ENCODE measurements at regions not wholly inside any gene's neighbourhood (a gene's known extent, or its start where the extent isn't known, plus 50 kb on each side); places are given as distances from the start of the nearest gene placed in this dataset.
A peak's percentile ranks its signal among the peaks of the same experiment; 100 is the strongest.

- peak; percentile 11 for DNase-seq
- in situ Hi-C loops (cut with MboI; ENCODE audit: low pct_unique_long_range_greater_than_20kb, low sequenced_read_pairs) = no loop called here
These were observed 371.9 kb upstream of the NWD2 start for GRCh38 chr4:36872679-36873078.

DNA sequence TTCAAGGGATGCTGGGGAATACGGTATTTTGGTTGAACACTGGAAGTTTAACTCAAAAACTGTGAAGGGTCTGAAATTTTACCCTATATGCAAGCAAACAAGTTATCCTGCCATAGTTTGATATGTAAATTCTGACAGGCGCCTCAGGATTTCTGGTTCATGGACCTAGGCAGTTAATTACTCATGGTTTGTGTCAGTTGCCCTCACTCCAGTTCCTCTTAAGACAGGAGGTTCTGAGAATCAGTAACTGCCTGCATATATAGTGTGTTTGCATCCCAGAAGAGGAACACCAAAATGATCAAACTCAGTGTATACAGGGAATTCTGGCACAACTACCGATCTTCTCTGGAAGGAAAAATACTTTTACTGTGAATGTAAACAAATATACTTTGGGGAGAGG lies 360.4 kb upstream of the NWD2 start:
- in situ Hi-C loops (cut with MboI; ENCODE audit: low pct_unique_long_range_greater_than_20kb, low sequenced_read_pairs) = no loop called here
- peak; percentile 11 for DNase-seq

DNA sequence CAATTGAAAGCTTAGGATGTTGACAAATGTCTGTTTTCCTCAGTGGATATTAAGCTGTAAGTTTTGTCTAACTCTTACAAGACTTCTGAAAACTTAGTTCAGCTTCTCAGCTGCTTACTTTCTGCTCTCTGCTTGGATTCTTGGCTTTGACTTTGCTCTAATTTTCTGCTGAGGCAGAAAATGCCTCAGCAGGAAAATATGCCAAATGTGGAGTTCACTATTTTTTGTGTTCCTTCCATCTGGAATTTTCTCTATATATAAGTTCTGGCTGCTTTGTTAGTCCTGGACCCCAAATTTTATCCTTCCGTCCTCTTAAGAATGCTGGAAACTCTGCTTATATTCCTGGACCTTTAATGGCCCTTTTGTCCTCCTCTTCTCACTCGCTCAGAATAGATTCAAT lies 352.6 kb upstream of the NWD2 start:
- no peak for DNase-seq
- in situ Hi-C loops (cut with MboI; ENCODE audit: low pct_unique_long_range_greater_than_20kb, low sequenced_read_pairs) = no loop called here

- in situ Hi-C loops (cut with MboI; ENCODE audit: low pct_unique_long_range_greater_than_20kb, low sequenced_read_pairs) = no loop called here
- no peak for DNase-seq
These were observed 344.0 kb upstream of the NWD2 start for GRCh38 chr4:36900446-36900987.

DNA sequence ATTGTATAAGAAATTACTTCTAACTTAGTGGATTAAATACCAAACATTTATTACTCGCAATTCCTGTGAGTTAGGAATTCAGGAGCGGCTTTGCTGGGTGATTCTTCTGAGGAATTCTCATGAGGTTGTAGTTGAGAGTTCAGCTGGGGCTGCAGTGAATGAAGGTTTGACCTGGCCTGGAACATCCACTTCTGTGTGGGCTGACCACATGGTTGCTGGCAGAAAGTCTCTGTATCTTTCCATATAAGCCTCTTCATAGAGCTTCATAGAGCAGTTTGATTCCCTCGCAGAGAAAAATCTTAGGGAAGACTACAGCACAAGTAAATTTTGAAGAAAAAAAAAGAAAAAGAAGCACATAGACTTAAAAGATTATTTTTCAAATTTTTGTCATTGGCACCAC lies 339.7 kb upstream of the NWD2 start:
- DNase-seq = no peak
- in situ Hi-C loops (cut with MboI; ENCODE audit: low pct_unique_long_range_greater_than_20kb, low sequenced_read_pairs) = no loop called here

DNA sequence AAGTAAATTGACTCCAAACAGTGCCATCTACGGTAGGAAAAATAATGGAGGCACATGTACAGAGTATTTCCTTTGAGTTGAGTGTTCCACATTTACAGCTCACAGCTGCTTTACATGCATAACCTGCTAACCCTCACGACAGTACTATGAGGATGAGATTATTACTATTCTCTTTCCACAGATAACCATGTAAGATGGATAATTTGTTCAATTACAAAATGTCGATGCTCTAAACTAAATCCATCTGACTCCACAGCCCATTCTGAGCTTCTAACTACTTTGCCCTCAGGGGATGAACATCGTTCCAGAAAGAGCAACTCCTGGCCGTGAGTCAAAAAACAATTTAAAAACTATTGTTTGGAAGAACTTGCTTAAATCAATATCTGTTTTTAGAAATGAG lies 330.4 kb upstream of the NWD2 start:
- DNase-seq = no peak
- in situ Hi-C loops (cut with MboI; ENCODE audit: low pct_unique_long_range_greater_than_20kb, low sequenced_read_pairs) = no loop called here

DNA sequence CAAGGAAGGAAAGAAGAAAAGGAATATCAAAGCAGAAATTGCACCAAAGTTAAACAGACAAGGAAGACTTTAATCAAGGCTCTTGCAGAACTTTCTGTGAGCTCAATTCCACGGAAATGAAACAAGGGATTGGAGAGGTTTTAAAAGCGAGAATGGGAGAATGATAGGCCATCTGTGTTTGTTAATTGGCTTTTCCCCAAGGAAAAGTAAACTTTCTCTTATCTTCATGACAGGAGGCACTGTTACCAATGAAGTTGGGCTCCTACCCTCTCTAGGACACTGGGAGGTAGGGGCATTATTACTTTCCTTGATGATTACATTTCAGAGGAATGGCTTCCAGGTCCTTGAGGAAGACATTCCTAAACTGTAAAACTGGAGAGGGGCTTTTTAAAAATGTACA lies 328.8 kb upstream of the NWD2 start:
- in situ Hi-C loops (cut with MboI; ENCODE audit: low pct_unique_long_range_greater_than_20kb, low sequenced_read_pairs) = no loop called here
- no peak for DNase-seq

DNA sequence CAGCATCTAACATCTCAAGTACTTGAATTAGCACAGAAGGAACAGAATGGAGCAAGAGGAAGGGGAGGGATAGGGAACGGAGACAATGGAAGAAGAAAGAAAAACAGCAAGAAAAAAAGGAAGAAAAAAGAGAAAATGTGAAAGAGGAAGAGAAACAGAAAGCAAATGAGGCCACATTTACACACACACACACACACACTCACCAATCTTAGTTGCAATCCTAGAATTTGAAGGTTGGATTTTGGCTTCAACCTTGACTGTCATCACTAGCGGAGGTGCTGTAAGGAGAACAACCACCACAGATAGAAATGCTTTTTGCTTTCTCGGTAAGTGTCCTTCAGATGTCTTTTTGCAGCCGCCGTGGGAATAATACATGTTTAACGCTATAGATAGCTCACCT lies 327.1 kb upstream of the NWD2 start:
- DNase-seq = no peak
- in situ Hi-C loops (cut with MboI; ENCODE audit: low pct_unique_long_range_greater_than_20kb, low sequenced_read_pairs) = no loop called here

GRCh38 chr4:36919721-36920120 lies 324.8 kb upstream of the NWD2 start:
- in situ Hi-C loops (cut with MboI; ENCODE audit: low pct_unique_long_range_greater_than_20kb, low sequenced_read_pairs) = no loop called here
- DNase-seq = no peak

DNA sequence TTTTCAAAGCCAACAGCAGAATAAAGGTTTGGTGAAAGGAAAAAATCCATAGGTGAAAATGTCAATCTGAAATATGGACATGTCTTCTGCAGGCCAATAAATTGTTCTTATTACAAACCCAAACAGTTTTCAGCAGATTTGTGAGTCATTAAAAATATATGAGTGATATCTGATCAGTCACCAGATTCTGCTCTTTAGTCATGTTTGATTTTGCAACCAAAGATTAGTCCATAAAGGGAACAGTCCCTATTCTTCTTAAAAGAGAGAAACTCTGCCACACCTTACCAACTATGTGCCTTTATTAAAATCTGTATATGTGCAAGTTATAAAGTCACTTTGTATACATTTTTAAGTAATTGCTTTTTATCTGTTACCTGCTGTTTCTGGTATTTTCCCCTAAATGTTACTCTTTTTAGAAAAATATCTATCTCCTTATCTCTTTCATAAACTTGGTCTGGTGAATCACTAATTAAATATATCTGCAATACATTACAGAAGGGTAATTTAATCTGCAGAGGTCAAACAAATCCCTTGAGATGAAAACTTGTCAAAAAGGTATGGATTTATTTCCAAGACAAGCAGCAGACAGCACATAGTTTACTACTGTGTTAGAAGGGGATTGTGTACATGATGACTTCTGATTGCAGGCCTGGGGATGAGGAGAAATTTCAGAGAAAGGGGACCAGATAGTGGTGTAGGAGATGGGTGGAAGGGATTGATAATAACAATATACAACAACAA lies 322.9 kb upstream of the NWD2 start:
- no peak for DNase-seq
- in situ Hi-C loops (cut with MboI; ENCODE audit: low pct_unique_long_range_greater_than_20kb, low sequenced_read_pairs) = no loop called here

DNA sequence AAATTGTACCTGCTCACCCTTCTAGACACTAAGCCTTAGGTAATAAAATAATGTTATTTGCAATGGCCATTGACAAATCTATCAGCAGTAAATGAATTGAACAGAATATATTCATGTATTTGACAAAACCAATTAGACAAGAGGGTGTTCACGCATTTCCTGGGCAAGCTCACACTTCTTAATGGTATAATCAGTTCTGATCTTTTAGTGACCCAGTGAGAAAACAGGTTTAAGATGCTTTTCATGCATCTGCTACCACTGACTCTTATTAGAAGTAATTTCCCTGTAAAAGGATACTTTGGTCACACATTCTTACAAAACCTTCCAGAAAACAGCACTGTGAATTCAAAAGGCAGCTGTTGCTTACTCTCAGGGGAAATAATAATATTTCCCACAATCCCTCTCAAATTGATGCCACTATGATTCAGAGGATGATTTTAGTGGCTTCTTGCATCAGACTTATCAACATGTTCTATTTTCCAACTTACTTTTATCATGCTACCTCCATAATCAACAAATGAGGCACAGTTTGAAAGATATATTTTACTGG lies 313.9 kb upstream of the NWD2 start:
- DNase-seq = no peak
- in situ Hi-C loops (cut with MboI; ENCODE audit: low pct_unique_long_range_greater_than_20kb, low sequenced_read_pairs) = no loop called here

- DNase-seq = no peak
- in situ Hi-C loops (cut with MboI; ENCODE audit: low pct_unique_long_range_greater_than_20kb, low sequenced_read_pairs) = no loop called here
These were observed 300.3 kb upstream of the NWD2 start for GRCh38 chr4:36944232-36944631.

GRCh38 chr4:36961420-36961819 lies 283.1 kb upstream of the NWD2 start:
- no peak for DNase-seq

DNA sequence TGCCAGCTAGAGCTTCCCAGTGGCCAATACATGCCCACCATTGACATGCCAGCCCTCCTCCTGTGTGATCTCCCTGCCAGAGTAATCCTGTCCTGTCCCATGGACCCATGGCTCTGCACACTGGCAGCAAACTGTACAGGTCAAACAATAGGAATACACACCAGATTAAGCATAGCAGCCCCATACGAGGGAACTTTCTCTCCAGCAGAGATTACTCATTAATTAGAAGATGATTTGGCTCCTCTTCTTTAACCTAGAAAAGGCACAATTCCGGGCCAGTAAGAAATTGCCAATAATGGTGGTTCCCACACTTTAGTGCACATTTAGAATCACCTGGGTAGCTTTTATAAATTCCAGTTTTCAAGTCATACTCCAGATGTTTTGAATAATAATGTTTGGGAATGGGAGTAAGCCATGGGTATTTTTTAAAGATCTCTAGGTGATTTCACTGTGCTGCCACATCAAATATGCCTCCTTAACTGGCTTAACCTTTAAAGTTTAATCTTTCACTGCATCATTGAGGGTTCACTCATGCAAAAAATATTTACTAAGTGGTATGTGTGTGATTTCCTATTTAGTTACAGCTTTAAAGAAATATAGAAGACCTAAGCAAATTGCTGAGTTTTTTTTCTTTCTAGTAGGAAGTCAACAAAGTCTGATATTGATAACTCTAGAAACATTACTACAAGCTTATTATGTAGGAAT lies 277.6 kb upstream of the NWD2 start:
- no peak for DNase-seq
- in situ Hi-C loops (cut with MboI; ENCODE audit: low pct_unique_long_range_greater_than_20kb, low sequenced_read_pairs) = no loop called here

More at GRCh38 chr4:36961420-36961819, 283.1 kb upstream of the NWD2 start:
- in situ Hi-C loops (cut with MboI; ENCODE audit: low pct_unique_long_range_greater_than_20kb, low sequenced_read_pairs) = no loop called here

- in situ Hi-C loops (cut with MboI; ENCODE audit: low pct_unique_long_range_greater_than_20kb, low sequenced_read_pairs) = no loop called here
These were observed 265.0 kb upstream of the NWD2 start for GRCh38 chr4:36979533-36979932.

DNA sequence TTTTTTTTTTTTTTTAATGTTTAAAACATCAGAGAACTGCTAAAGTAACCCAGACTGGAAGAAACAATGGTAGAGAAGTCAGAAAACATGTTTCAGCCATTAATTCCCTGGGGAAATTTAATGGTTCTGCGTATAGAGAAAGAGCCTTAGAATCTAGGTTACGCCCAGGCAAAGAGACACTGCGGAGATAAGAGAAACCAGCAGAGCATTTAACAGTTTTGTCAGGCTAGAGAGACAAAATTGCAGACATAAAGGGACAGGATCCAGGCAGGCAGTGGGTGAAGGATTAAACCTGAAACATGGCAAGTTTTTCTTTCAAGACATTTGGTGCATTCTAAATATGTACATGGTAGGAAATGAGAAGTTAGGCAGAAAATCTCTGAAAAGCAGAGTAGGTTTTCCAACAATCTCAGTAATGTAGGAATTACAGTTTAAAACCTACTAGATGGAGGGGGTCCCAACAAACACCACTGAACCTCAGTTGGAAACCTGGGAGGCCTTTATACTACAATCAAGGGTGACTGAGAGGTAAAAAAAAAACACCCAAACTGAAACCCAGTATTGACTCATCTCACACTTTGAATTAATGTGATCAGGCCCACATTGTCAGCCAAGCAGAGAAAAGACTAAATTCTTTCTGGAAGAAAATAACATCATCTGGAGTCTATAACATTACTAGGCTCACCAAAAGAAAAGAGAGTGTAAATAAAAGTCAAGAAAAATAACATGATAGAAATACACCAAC lies 254.2 kb upstream of the NWD2 start:
- in situ Hi-C loops (cut with MboI; ENCODE audit: low pct_unique_long_range_greater_than_20kb, low sequenced_read_pairs) = no loop called here
- no peak for DNase-seq

More at GRCh38 chr4:36979533-36979932, 265.0 kb upstream of the NWD2 start:
- DNase-seq = no peak

DNA sequence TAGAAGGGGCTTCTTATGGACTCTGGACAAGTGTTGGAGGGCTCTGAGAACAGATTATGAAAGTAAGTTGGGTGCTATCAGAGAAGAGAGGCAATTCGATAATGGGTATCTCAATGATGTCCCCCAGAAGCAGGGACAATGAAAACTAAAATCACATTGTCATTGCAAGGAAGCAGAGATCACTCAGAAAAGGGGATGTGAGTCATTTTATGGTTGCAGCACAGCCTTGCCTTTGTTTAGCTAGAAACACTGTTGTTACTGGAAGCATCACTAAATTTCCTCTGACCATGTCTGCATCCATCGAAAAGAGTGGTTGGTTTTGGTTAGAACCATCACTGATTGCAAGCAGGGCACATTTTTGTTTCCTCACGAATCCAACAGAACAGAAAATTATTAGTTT lies 246.8 kb upstream of the NWD2 start:
- in situ Hi-C loops (cut with MboI; ENCODE audit: low pct_unique_long_range_greater_than_20kb, low sequenced_read_pairs) = no loop called here
- no peak for DNase-seq

GRCh38 chr4:37000281-37000680 lies 244.3 kb upstream of the NWD2 start:
- no peak for DNase-seq
- in situ Hi-C loops (cut with MboI; ENCODE audit: low pct_unique_long_range_greater_than_20kb, low sequenced_read_pairs) = no loop called here

DNA sequence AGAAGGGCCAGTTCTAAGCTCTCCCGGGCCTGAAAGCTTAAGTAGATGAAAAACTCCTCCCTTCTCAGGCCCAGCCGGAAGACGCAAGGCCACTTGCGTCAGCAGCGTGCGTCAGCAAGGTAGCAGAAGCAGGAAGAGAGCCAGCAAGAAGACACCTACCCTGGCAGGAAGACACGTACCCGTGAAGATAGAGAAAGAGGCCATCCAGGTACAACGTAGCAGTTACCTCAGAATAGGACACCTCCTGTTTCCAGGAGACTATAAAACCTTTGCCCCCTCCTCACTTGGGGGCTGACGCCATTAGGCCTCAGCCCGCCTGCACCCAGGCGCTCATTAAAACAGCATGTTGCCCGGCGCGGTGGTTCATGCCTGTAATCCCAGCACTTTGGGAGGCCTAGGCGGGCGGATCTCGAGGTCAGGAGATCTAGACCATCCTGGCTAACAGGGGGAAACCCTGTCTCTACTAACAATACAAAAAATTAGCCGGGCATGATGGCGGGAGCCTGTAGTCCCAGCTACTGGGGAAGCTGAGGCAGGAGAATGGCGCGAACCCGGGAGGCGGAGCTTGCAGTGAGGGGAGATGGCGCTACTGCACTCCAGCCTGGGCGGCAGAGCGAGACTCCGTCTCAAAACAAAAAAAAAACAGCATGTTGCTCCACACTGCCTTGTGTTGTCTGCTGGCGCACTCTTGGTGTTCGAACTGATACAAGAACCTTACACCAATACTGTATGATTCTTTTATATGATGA lies 242.7 kb upstream of the NWD2 start:
- in situ Hi-C loops (cut with MboI; ENCODE audit: low pct_unique_long_range_greater_than_20kb, low sequenced_read_pairs) = no loop called here
- DNase-seq = no peak
